ENCODE measurements at regions not wholly inside any gene's neighbourhood (a gene's known extent, or its start where the extent isn't known, plus 50 kb on each side); places are given as distances from the start of the nearest gene placed in this dataset.

DNA sequence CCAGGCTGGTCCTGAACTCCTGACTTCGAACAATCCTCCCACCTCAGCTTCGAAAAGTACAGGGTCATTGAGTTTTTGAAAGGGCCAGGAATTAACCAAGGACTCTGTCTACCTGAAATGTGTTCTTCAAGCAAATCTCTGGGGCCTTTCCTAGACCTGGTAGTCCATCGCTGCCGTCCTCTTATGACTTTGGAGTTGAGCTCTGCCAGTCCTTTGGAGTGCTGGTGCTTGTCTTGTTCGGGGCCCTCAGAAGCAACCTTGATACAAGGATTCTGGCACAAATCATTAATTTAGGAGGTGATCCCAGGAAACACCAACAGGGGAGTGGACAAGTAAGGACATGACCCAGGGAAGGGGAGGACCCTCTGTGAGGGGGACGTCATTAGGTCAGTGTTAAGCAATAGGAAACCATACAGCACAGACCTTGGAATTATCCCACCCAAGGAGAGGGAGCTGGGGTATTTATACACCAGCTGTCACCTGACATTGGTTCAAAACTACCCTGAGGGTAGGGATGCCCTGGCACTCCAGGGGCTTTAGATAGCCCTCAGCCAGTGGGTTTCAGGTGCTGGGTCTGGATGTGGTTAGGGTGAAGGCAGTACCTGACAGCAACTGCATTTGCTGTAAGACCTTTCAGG, 187.2 kb downstream of the FOXL1 start:
- TF ChIP-seq SUZ12 (IDR thresholded peaks at IDR 0.05; ENCODE audit: extremely low read depth, insufficient read depth, insufficient read length), result no peak
- no peak for TF ChIP-seq YY1 (IDR thresholded peaks at IDR 0.05; ENCODE audit: insufficient read depth, insufficient read length)
- no peak for TF ChIP-seq ZNF274 (IDR thresholded peaks at IDR 0.05; ENCODE audit: low read depth, low read length)
